CD14-positive monocyte (primary cell): ENCODE measurements at regions not wholly inside any gene's neighbourhood (a gene's known extent, or its start where the extent isn't known, plus 50 kb on each side); places are given as distances from the start of the nearest gene placed in this dataset.

Source experiments
- DNase-seq, 3 donors: peaks; one replicate each; pipeline ENCODE4 v3.0.0-alpha.2; 2011 to 2022
- H2AFZ ChIP-seq: 2 replicates; pipeline ENCODE4 v1.6.0; 2012; ENCODE audit warnings: mild to moderate bottlenecking, low read depth, low read length, inconsistent platforms; ENCODE audit not compliant: insufficient read depth, poor library complexity, severe bottlenecking
- H3K27ac ChIP-seq, 2 donors: 1 replicate in 1 of 2; 2 replicates in 1 of 2; pipeline ENCODE4 v1.5.1; 2012 to 2013; ENCODE audit warnings: low read length in 2 of 2, control low read depth in 1 of 2, inconsistent platforms in 1 of 2, low read depth in 1 of 2, mild to moderate bottlenecking in 1 of 2
- H3K27me3 ChIP-seq, 2 donors: one replicate each; pipeline versions ENCODE4 v1.6.0 to v1.6.1; 2011 to 2013; ENCODE audit warnings: low read length in 2 of 2; ENCODE audit not compliant: control insufficient read depth in 2 of 2, insufficient read depth in 2 of 2
- H3K36me3 ChIP-seq, 2 donors: replicated peaks in 1 of 2; 1 replicate in 1 of 2; 2 replicates in 1 of 2; pipeline versions ENCODE4 v1.5.1 to v1.6.1; 2012 to 2013; ENCODE audit warnings: low read length in 2 of 2, control low read depth in 1 of 2, inconsistent platforms in 1 of 2, mild to moderate bottlenecking in 1 of 2; ENCODE audit not compliant: insufficient read depth in 2 of 2, control insufficient read depth in 1 of 2
- H3K4me1 ChIP-seq, 2 donors: 1 replicate in 1 of 2; 2 replicates in 1 of 2; pipeline versions ENCODE4 v1.5.1 to v1.6.1; 2012 to 2013; ENCODE audit warnings: low read length in 2 of 2, control low read depth in 1 of 2, inconsistent platforms in 1 of 2, mild to moderate bottlenecking in 1 of 2, moderate library complexity in 1 of 2; ENCODE audit not compliant: insufficient read depth in 2 of 2, control insufficient read depth in 1 of 2
- H3K4me2 ChIP-seq: replicated peaks from 2 replicates; pipeline ENCODE3; 2012; ENCODE audit warnings: low read length, moderate library complexity, mild to moderate bottlenecking; ENCODE audit not compliant: poor library complexity, severe bottlenecking; ENCODE audit errors: extremely low read depth
- H3K4me3 ChIP-seq, 3 experiments: fragments of 200-600 bp in 1 of 3; sonication (generic) in 1 of 3; replicated peaks in 1 of 3; 1 replicate in 2 of 3; 2 replicates in 1 of 3; pipeline ENCODE4 v1.5.1; 2011 to 2013; ENCODE audit warnings: low read length in 3 of 3, mild to moderate bottlenecking in 3 of 3, control low read depth in 2 of 3, low read depth in 2 of 3, inconsistent platforms in 1 of 3, moderate library complexity in 1 of 3
- H3K79me2 ChIP-seq: 2 replicates; pipeline ENCODE4 v1.6.0; 2012; ENCODE audit warnings: mild to moderate bottlenecking, control low read depth, inconsistent platforms, low read length, moderate library complexity; ENCODE audit not compliant: insufficient read depth
- H3K9ac ChIP-seq: 2 replicates; pipeline ENCODE4 v1.6.0; 2017; ENCODE audit warnings: low read length, mild to moderate bottlenecking; ENCODE audit not compliant: insufficient read depth, poor library complexity, severe bottlenecking
- H3K9me3 ChIP-seq, 2 donors: replicated peaks in 1 of 2; 1 replicate in 1 of 2; 2 replicates in 1 of 2; pipeline versions ENCODE4 v1.5.1 to v1.6.1; 2012 to 2013; ENCODE audit warnings: low read length in 2 of 2, control low read depth in 1 of 2; ENCODE audit not compliant: control insufficient read depth in 1 of 2, insufficient read depth in 1 of 2
- H4K20me1 ChIP-seq: 2 replicates; pipeline ENCODE4 v1.6.0; 2012; ENCODE audit warnings: mild to moderate bottlenecking, low read length, control low read depth, moderate library complexity; ENCODE audit not compliant: insufficient read depth
- H3K27ac Mint-ChIP-seq, 7 donors: one replicate each; pipeline ENCODE4 v1.8.0; 2020; ENCODE audit warnings: mild to moderate bottlenecking in 7 of 7, mixed read lengths in 7 of 7, moderate library complexity in 6 of 7, inconsistent platforms in 2 of 7
- H3K27me3 Mint-ChIP-seq, 3 donors: one replicate each; pipeline ENCODE4 v1.8.0; 2021 to 2022; ENCODE audit warnings: low read depth in 3 of 3, mild to moderate bottlenecking in 3 of 3, mixed read lengths in 3 of 3, moderate library complexity in 3 of 3, inconsistent platforms in 1 of 3
- H3K36me3 Mint-ChIP-seq, 2 donors: one replicate each; pipeline ENCODE4 v1.8.0; 2020; ENCODE audit warnings: mixed read lengths in 2 of 2, inconsistent platforms in 1 of 2, mild to moderate bottlenecking in 1 of 2
- H3K4me1 Mint-ChIP-seq: one replicate; pipeline ENCODE4 v1.8.0; 2020; ENCODE audit warnings: mild to moderate bottlenecking, mixed read lengths
- H3K4me3 Mint-ChIP-seq, 2 donors: one replicate each; pipeline ENCODE4 v1.8.0; 2020; ENCODE audit warnings: mild to moderate bottlenecking in 2 of 2, mixed read lengths in 2 of 2, moderate library complexity in 1 of 2
- H3K9me3 Mint-ChIP-seq, 7 donors: one replicate each; pipeline ENCODE4 v1.8.0; 2020 to 2022; ENCODE audit warnings: mixed read lengths in 7 of 7, mild to moderate bottlenecking in 6 of 7, moderate library complexity in 6 of 7, inconsistent platforms in 2 of 7
- WGBS: methylation state at CpG from one replicate; pipeline ENCODE4 v1.1.5; 2013; ENCODE audit warnings: missing lambda C conversion rate; ENCODE audit not compliant: insufficient coverage; 5-methylcytosine and 5-hydroxymethylcytosine counted together
- intact Hi-C, 2 donors: fragments of 100-400 bp; cut with micrococcal nuclease; formaldehyde crosslinking; loops; one replicate each; pipeline versions ENCODE4 v1.15.0 to v1.15.1; 2023
- TF ChIP-seq, protein P1 (sequence below): fragments of 200-600 bp; IDR thresholded peaks from one replicate; pipeline ENCODE4 v1.8.0; 2022; ENCODE audit warnings: antibody characterized with exemption, mild to moderate bottlenecking

DNA sequence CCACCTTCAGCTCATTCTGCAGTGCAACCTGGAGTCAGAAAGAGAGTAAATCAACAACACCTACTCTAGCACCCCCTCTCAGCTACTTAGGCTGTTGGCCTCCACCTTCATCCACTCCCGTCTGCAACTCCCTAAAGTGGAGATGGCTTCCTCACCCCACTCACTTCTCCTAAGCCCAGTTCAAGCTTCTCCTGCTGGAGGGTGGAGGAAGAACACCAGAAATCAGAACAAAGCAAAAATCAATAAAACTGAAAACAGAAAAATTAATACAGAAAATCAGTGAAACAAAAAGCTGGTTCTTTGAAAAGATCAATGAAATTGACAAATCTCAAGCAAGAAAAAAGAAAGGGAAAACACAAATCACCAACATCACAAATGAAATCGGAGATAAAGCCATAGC lies 191.7 kb downstream of the ANAPC1 start:
- Histone ChIP-seq H3K27me3 (no peaks in the 10 kb centered on the region), H2AFZ (no peak overlapping the region), H3K79me2 (no peaks in the 10 kb centered on the region), H3K9ac (no peak overlapping the region), H3K4me1 (peaks cover 3 to 5% of the 10 kb centered on the region in 2 donors), H4K20me1 (no peaks in the 10 kb centered on the region), H3K36me3 (no peaks in the 10 kb centered on the region), H3K9me3 (no peaks in the 10 kb centered on the region), H3K4me3 (no peak overlapping the region), H3K27ac (no peak overlapping the region), H3K4me2 (no peak overlapping the region)
- peak overlapping the region in 2 of 7 donors; percentile 58 to 67 for H3K27ac Mint-ChIP-seq
- H3K27me3 Mint-ChIP-seq = peaks cover 0 to 7% (median 3%) of the 10 kb centered on the region in 3 donors
- no peak for DNase-seq
- peaks cover 0 to 6% (median 2%) of the 10 kb centered on the region in 7 donors for H3K9me3 Mint-ChIP-seq
- H3K4me1 Mint-ChIP-seq = peaks cover 15% of the 10 kb centered on the region
- WGBS = no CpG with 5 or more reads among the region's 2 CpGs
- TF ChIP-seq, protein P1, sequence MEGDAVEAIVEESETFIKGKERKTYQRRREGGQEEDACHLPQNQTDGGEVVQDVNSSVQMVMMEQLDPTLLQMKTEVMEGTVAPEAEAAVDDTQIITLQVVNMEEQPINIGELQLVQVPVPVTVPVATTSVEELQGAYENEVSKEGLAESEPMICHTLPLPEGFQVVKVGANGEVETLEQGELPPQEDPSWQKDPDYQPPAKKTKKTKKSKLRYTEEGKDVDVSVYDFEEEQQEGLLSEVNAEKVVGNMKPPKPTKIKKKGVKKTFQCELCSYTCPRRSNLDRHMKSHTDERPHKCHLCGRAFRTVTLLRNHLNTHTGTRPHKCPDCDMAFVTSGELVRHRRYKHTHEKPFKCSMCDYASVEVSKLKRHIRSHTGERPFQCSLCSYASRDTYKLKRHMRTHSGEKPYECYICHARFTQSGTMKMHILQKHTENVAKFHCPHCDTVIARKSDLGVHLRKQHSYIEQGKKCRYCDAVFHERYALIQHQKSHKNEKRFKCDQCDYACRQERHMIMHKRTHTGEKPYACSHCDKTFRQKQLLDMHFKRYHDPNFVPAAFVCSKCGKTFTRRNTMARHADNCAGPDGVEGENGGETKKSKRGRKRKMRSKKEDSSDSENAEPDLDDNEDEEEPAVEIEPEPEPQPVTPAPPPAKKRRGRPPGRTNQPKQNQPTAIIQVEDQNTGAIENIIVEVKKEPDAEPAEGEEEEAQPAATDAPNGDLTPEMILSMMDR = no peak
- no peak overlapping the region for H3K4me3 Mint-ChIP-seq
- H3K36me3 Mint-ChIP-seq = peaks cover 0 to 2% of the 10 kb centered on the region in 2 donors
- intact Hi-C loops = loop anchor here in 1 of 2 donors (10.0 kb wide), 1 partner anchor 58 kb away; no protein-coding TSS in a partner anchor

DNA sequence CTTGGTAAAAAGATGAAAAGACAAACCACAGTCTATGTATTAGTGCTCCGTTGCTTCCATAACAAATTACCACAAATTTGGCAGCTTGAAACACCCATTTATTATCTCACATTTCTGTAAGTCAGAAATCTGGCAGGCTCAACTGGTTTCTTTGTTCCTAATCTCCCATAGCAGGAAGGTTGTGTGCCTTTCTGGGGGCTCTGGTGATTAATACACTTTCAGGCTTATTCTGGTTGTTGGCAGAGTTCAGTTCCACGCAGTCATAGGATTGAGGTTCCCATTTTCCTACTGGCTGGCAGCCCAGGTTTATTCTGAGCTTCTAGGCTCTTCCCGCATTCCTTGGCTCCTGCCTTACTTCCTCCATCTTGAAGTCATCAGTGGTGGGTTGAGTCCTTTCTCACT lies 189.3 kb downstream of the ANAPC1 start:
- no peak overlapping the region for H3K27ac ChIP-seq

More for the DNA sequence above, 189.3 kb downstream of the ANAPC1 start:
- Mint-ChIP-seq H3K27ac (peak overlapping the region in 2 of 7 donors; percentile 16 to 58), H3K27me3 (peaks cover 3 to 7% (median 6%) of the 10 kb centered on the region in 3 donors), H3K4me3 (no peak overlapping the region), H3K36me3 (peaks cover 0 to 2% of the 10 kb centered on the region in 2 donors), H3K9me3 (peaks cover 0 to 6% (median 2%) of the 10 kb centered on the region in 7 donors), H3K4me1 (peaks cover 35% of the 10 kb centered on the region)
- no peak overlapping the region for H3K4me2 ChIP-seq
- no peaks in the 10 kb centered on the region for H4K20me1 ChIP-seq
- no peak overlapping the region for H3K4me3 ChIP-seq
- intact Hi-C loops = loop anchor here (5.0 to 10.0 kb wide), 3 partner anchors 32 to 62 kb away; no protein-coding TSS in a partner anchor
- no peaks in the 10 kb centered on the region for H3K9me3 ChIP-seq
- H3K27me3 ChIP-seq = no peaks in the 10 kb centered on the region
- H3K36me3 ChIP-seq = no peaks in the 10 kb centered on the region
- peaks cover 26 to 29% of the 10 kb centered on the region in 2 donors for H3K4me1 ChIP-seq
- H3K79me2 ChIP-seq = no peaks in the 10 kb centered on the region
- no peak for DNase-seq
- WGBS = 100% methylated on average over 1 of the region's 3 CpGs
- TF ChIP-seq, protein P1 = no peak
- H2AFZ ChIP-seq = no peak overlapping the region
- H3K9ac ChIP-seq = no peak overlapping the region
